IPS DF 4.7 (cell line): ENCODE measurements at regions not wholly inside any gene's neighbourhood (a gene's known extent, or its start where the extent isn't known, plus 50 kb on each side); places are given as distances from the start of the nearest gene placed in this dataset.
"Not testable (repeated sequence)": the region's sequence is repeated elsewhere in the genome, so short reads cannot be mapped to it uniquely, and the experiment has no call there.

Experiments used
- DNase-seq: peaks from one replicate; pipeline ENCODE4 v3.0.0-alpha.2; 2013; ENCODE audit warnings: low spot score; ENCODE audit errors: extremely low read depth

GRCh38 chr5:17326600-17327037 is 109.2 kb downstream of the BASP1 start:
- DNase-seq: no peak

- no peak for DNase-seq
Measured at GRCh38 chr5:17327048-17327625, 109.7 kb downstream of the BASP1 start.

- DNase-seq: no peak
Measured at GRCh38 chr5:17329571-17329970, 112.1 kb downstream of the BASP1 start.

DNA sequence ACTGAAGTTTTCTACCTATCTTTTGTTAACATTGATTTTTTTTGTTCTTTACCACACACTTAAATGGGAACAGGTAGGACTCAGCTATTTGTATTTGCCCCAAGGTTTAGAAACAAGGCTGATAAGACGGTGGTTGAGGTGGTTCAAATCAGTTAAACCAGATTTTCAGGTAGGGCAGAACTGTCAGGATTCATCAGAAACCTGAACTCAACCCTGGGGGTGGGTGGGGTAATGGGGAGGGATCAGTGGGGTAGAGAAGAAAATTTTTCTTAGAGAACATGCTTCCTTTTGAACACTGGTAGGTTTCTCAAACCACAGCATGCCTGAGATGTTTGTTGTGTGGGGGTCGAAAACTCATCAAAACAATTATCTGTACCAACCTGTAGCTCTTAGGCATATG is 113.0 kb downstream of the BASP1 start:
- DNase-seq: no peak

DNA sequence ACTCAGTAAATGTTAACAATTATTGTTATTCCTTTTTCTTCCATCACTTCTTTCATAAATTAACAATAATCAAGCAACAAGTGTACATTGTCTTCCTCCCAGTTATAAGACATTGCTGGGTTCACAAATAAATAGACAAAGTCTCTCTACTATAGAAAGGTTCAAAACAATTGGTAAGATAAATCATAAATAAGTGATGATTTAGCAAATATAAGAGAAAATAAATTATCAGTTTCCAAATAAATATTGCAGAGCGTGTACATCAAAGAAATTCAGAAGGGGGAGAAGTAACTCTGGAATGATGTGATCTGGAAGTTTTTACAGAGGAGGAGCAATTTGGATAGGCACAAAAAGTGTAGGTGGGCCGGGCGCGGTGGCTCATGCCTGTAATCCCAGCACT is 114.2 kb downstream of the BASP1 start:
- DNase-seq: no peak

DNA sequence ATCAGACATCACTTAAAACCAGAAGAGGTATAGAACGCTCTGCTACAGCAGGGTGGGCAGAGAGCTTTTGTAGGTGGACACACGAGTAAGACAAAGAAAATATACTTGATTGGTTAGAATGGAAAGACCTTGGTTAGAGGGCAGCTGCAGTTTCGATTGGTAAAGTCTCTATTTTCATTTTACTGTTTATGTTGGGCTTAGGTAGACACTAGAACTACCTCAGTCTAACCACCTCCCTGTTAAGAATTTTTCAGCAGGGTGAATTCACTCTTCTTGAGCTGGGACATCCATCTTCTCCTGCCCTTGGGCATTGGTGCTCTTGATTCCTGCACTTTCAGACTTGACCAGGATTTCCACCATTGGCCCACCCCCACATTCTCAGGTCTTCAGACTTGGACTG is 116.3 kb downstream of the BASP1 start:
- no peak for DNase-seq

DNA sequence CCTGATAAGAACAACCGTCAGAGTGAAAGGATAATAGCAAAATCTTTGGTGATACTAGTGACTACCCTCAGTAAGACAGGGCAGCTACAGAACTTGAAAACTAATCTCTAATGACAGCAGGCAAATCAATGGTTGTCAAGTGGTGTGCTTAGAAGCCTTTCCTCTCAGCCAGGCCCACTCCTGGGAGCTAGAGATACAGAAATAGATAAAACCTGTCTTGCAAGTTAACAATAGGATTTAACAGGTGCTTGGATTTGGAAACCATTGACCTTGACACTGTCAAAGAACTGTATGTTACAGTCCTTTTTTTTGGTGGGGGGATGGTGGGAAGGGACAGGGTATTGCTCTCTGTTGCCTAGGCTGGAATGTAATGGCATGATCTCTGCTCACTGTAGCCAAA is 118.6 kb downstream of the BASP1 start:
- DNase-seq: no peak

- DNase-seq: not testable (repeated sequence)
Measured at GRCh38 chr5:17336723-17337122, 119.3 kb downstream of the BASP1 start.

DNA sequence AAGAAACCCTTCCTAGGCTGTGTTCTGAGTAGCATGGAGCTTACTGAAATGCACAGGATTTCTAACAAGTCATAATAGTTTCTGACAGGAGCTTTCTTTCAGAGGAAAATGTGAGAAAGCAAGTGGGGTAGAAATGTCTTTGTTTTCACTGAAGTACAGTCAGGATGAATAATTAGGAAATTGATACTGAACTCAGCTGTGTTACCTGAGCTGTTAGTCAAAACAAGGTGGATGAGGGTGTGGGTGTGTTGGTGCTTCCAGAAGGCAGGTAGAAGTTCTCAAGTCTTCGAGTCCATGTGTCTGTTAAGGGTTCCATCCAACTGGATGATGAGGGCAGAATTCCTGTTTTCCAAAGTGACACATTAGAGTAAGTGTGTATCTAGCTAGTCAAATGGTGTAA is 122.4 kb downstream of the BASP1 start:
- DNase-seq: no peak

GRCh38 chr5:17340379-17340778 is 122.9 kb downstream of the BASP1 start:
- no peak for DNase-seq

DNA sequence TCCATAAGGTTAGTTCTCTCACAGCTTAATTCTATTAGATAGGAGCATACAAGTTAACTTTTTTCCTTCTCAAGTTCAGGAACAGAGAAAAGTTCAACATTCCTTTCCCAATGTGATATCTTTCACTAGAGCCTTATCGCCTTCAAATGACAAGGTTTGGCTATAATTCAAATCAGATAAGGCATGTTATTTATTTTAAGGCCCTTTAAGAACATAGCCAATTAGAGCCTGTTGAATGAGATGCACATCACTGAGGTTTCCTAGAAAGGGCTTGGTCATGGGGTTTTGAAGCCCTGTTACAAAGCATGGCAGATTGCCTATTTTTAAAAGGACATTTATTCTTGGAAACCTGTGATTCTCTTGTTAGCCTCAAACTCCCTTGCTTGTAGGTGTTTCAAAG is 123.4 kb downstream of the BASP1 start:
- no peak for DNase-seq

DNA sequence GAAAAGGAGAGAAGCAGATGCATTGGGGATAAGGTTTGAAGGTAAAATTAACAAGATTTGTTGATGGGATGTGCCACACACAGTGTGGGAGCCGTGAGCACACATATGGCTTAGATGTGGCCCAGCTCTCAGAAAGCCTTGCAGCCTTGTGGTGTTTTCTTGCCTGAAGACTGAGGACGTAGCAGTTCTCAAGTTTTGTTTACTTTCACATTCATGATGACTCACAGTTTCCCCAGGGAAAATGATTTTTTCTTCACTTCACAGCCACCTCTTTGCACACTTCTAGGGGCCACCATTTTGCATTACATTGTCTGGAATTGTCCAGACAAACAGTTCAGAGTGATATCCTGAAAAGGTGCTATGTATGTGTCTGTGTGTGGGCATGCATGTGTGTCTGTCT is 126.2 kb downstream of the BASP1 start:
- no peak for DNase-seq

DNA sequence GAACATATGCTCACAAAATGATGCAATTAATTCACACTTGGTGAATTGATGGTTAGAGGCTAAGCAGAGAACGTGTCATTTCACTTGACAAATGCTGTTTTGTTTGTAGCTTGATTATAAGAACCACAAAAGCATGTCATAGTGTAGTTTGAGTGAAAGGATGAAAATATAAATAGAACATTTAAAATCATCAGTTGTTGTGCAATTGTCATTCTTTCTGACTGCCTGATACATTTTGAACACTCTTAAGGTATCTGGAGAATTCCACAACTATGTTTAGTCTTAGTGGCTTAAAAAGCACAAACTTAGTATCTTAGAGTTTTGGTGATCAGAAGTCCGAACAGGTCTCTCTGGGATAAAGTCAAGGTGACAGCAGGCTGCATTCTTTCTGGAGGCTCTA is 129.4 kb downstream of the BASP1 start:
- DNase-seq: no peak

DNA sequence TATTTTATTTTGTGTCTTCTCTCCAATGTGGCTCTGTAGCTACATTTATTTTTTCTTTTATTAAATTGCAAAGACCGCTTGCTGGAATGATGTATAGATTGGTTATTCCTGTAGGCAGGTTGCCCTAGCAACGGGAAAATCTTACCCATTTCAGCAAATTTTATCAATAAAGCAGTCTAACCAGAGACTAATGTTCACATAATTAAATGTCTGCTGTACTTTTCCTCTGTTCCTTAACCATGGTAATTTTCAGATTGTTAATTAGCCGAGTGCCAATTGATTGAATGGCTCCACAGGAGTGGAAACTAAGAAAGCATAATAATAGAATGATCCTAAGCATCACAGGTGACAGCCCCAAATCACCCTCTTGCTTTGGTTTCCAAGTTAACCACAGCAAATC is 134.8 kb downstream of the BASP1 start:
- no peak for DNase-seq

DNA sequence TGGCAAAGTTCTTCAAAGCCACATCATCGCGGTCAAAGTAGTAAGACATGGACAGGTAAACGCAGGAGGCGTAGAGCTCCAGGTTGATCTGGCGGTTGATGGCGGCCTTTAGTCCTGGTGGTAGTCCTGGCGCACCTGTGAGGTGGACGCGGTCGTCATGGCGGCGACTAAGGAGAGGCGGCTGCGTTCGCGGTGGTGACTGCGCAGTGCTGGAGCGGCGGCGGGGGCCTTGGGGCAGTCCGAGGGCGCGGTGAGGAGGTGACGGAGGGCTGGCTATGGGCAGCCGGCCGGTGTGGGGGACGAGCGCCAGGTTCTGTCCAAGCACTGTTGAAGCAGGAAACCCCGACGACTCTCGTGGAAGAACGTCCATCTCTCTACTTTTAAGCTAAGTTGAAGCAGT is 136.8 kb downstream of the BASP1 start:
- DNase-seq: no peak

DNA sequence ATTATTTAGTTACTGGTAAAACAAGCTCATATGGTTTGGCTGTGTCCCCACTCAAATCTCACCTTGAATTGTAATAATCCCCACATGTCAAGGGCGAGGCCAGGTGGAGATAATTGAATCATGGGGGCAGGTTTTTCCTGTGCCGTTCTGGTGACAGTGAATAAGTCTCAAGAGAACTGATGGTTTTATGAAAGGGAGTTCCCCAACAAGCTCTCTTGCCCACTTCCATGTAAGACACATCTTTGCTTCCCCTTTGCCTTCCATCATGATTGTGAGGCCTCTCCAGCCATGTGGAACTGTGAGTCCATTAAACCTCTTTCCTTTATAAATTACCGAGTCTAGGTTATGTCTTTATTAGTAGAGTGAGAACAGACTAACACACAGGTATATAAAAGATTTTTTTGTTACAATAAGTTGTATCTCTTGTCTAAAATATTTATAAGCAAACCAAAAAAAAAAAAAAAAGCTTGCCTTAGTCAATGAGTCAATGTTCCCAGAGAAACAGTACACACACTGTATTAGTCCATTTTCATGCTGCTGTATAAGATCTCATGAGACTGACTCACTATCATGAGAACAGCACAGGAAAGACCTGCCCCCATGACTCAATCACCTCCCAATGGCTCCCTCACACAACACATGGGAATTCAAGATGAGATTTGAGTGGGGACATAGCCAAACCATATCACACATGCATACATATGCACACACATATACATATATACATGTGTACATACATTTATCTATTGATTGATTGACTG is 138.3 kb downstream of the BASP1 start:
- DNase-seq: no peak

- DNase-seq: no peak
Measured at GRCh38 chr5:17356551-17356950, 139.1 kb downstream of the BASP1 start.

DNA sequence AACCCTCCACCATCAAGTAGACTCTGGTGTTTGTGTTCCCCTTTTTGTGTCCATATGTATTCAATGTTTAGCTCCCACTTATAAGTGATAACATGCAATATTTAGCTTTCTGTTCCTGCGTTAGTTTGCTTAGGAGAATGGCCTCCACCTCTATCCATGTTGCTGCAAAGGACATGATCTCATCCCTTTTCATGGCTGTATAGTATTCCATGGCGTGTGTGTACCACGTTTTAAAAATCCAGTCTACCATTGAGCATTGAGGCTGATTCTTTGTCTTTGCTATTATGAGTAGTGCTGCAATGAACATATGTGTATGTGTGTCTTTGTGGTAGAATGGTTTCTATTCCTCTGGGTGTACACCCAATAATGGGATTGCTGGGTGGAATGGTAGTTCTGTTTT is 140.1 kb downstream of the BASP1 start:
- no peak for DNase-seq

DNA sequence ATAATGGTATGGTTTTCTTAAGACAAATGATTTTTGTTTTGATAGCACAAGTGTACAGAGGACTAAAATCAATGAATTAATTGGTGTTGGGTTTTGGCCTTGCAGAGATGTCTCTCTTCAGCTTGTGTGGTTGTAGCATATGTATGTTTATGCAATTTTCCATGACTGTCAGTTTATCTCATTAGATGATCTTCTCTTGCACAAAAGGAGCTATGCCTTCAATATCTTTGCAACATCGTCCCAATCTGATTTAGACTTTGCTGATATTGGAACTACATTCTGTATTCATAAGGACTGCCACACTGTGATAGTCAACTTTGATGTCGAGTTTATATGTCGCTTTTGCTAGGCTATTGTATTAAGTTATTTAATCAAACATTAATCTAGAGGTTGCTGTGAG is 140.0 kb upstream of the TAF11L2 start:
- DNase-seq: no peak

DNA sequence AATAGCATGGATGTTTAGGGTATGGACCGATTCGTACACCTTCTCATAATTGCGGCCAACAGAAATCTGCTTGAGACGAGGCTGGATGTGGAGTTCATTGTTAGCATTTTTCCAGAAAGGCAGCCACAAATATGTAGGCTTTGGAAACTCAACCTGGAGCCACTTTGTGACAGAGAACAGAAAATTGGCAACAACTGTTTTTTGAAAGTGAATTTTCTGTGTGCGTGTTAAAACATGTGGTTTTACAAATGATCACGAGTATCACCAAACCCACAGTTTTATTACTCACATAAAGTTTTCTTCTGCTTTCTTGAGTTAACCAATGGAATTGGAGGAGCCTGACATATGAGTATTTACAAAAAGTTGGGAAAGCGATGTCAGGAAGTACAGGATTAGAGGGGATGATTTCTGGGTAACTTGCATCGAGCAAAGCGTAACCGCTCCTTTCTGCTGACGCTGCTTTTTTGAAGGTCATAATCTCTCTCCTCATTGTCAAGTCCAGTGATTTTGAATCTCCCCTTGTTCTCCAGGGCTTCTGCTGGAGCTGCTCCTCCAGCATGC is 138.5 kb upstream of the TAF11L2 start:
- DNase-seq: no peak

GRCh38 chr5:17360879-17361278 is 137.2 kb upstream of the TAF11L2 start:
- no peak for DNase-seq

- no peak for DNase-seq
Measured at GRCh38 chr5:17361331-17361730, 136.7 kb upstream of the TAF11L2 start.
